ENCODE measurements at regions not wholly inside any gene's neighbourhood (a gene's known extent, or its start where the extent isn't known, plus 50 kb on each side); places are given as distances from the start of the nearest gene placed in this dataset.

DNA sequence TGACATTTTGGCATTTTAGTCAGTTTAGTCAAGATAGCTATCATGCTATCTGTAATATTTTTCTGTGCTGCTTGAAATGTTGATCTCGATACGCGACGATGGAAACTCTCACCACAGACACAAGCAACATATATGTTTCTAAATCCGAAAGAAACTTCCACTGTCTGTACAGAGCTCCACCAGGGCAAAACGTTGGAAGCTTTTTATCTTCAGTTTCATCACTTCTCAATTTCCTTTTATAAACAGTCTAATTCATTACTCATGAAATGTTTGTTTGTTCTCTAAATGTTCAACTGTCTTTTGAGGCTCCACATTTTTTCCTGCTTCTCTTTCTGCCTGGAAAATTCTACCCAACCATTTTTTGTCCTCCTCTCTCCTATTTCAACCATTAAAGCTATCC, 737.6 kb downstream of the SLC16A7 start:
- DNase-seq (ENCODE audit: extremely low read depth, low read depth): no peak
- TF ChIP-seq, protein P1, sequence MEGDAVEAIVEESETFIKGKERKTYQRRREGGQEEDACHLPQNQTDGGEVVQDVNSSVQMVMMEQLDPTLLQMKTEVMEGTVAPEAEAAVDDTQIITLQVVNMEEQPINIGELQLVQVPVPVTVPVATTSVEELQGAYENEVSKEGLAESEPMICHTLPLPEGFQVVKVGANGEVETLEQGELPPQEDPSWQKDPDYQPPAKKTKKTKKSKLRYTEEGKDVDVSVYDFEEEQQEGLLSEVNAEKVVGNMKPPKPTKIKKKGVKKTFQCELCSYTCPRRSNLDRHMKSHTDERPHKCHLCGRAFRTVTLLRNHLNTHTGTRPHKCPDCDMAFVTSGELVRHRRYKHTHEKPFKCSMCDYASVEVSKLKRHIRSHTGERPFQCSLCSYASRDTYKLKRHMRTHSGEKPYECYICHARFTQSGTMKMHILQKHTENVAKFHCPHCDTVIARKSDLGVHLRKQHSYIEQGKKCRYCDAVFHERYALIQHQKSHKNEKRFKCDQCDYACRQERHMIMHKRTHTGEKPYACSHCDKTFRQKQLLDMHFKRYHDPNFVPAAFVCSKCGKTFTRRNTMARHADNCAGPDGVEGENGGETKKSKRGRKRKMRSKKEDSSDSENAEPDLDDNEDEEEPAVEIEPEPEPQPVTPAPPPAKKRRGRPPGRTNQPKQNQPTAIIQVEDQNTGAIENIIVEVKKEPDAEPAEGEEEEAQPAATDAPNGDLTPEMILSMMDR (IDR thresholded peaks at IDR 0.05; ENCODE audit: low read depth, low read length, missing control alignments): no peak
- no peak overlapping the region for H3K4me3 ChIP-seq (replicated peaks; ENCODE audit: low read depth, low read length)

DNA sequence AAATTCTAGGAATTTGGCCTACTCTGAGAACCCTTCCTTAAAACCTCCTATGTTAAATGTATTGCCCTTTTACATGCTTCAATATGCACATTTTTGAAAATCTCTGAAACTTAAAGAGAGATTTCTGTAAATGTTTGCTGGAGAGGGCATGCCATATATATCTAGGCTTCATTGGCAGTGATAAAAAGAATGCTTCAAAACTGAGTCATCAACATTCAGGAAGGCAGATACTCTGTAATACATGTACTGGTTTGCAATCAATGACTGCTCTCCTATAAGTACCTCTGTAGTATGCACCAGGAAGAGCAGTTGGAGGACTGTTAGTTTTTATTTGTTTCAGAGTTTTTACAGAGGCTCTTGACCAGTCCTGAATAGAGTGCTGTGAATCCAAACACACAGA, 739.9 kb downstream of the SLC16A7 start:
- TF ChIP-seq, protein P1 (IDR thresholded peaks at IDR 0.05; ENCODE audit: low read depth, low read length, missing control alignments): no peak
- DNase-seq (ENCODE audit: extremely low read depth, low read depth): no peak
- H3K4me3 ChIP-seq (replicated peaks; ENCODE audit: low read depth, low read length): no peak overlapping the region

DNA sequence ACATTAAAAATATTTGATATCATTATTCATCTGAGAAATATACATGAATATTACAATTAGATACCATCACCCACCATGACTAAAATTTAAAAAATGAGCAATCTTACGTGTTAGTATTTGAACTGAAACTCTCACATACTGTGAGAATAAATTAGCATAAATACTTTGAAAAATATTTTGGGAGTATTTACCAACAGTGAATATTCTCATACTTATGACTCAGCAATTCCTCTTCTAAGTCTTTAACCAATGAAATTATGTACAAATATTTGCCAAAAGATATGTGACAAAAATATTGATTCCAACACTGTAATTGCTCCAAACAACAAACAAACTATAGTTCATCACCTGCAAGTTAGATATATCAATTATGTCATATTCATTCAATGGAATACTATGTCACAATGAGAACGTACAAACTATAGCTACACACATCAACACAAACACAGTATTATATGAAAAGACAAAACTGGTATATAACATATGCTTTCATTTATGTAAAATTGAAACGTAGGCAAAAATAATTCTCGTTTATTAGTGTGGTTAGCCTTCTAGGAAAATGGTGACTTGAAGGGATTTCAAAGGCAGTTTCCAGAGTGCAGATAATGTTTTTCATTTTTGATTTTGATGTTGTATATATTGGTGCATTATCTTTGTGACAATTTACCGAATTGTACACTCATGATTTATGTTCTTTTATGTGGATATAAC, 742.2 kb downstream of the SLC16A7 start:
- H3K4me3 ChIP-seq (replicated peaks; ENCODE audit: low read depth, low read length): no peak overlapping the region
- TF ChIP-seq, protein P1 (IDR thresholded peaks at IDR 0.05; ENCODE audit: low read depth, low read length, missing control alignments): no peak

DNA sequence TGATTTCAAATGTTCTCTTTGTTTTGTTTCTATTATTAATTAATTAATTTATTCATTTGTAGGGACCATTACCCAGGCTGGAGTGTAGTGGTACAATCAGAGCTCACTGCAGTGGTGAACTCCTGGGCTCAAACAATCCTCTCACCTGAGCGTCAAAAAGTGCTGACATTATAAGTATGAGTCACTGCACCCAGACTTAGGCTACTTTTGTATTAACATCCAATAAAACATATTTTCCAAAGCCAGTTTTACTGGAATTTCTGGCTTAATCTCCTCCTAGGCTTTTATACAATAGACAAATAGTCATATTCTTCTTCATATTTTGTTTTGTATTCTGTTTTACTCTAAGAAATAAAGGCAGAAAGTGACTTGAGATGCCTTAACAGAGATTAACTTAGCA, 749.6 kb downstream of the SLC16A7 start:
- no peak for DNase-seq (ENCODE audit: extremely low read depth, low read depth)
- no peak overlapping the region for H3K4me3 ChIP-seq (replicated peaks; ENCODE audit: low read depth, low read length)
- TF ChIP-seq, protein P1 (IDR thresholded peaks at IDR 0.05; ENCODE audit: low read depth, low read length, missing control alignments): no peak

More for the DNA sequence above, 742.2 kb downstream of the SLC16A7 start:
- DNase-seq (ENCODE audit: extremely low read depth, low read depth): no peak

DNA sequence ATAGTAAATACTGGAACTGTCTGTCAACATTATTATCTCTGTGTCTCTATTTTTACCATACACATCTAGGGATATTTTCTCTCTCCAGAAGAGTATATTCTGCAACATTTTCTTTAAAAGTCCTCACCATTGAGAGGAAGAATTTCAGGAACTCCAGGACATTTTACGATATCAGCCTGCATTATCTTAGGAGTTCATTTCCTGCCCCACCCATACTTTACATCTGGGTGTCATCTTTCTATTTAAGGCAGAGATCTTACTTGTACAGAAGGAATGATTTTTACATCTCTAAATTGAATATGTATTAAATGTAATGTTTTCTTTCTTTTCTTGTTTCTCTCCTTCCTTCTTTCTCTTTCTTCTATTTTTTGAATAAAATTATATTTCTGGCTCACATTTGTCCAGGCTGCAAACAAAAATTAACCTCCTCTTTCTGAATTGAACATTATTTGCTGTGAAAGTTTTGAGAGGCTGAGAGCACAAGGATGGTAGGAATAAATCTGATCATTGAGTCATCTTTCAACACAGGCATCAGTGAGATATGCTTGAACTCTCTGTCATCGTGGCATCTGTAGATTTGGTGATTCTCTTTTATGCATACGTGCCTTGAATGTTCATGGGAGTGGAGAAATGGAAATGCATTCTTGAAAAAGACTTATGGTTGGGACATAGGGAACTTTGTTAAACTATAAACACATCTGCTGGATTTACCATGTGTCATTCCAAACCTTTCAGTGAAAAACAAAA, 753.6 kb downstream of the SLC16A7 start:
- DNase-seq (ENCODE audit: extremely low read depth, low read depth): no peak
- no peak overlapping the region for H3K4me3 ChIP-seq (replicated peaks; ENCODE audit: low read depth, low read length)
- TF ChIP-seq, protein P1 (IDR thresholded peaks at IDR 0.05; ENCODE audit: low read depth, low read length, missing control alignments): no peak

DNA sequence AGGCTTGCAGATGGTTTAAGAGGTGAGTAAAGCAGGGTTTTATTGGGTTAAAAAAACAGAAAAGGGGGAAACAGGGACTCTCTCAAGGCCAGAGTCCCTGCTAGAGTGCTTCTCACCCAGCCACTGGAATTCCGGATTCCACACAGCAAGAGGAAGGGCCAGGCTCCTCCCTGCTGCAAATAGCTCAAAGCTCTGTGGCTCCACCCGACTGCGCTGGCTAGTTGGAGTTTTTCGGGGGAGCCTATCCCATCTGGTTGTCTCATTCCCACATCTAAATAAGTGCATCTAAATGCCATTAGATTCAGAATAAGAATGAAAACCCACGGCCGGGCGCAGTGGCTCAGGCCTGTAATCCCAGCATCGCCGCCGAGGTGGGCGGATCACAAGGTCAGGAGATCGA, 791.5 kb downstream of the SLC16A7 start:
- no peak overlapping the region for H3K4me3 ChIP-seq (replicated peaks; ENCODE audit: low read depth, low read length)
- TF ChIP-seq, protein P1 (IDR thresholded peaks at IDR 0.05; ENCODE audit: low read depth, low read length, missing control alignments): no peak
- DNase-seq (ENCODE audit: extremely low read depth, low read depth): no peak

All from HFF-Myc (cell line).